Cardiac muscle cell (in vitro differentiated cells and primary cell): ENCODE measurements at regions not wholly inside any gene's neighbourhood (a gene's known extent, or its start where the extent isn't known, plus 50 kb on each side); places are given as distances from the start of the nearest gene placed in this dataset.

ENCODE experiments used
- DNase-seq, 2 donors: peaks; one replicate each; pipeline versions ENCODE4 v3.0.0 to v3.0.0-alpha.2; 2010 to 2017; ENCODE audit warnings: low read depth in 1 of 2, low spot score in 1 of 2
- H3K27ac ChIP-seq: fragments of 200-600 bp; sonication (generic); 2 replicates; pipeline ENCODE4 v1.5.1; 2016
- H3K27me3 ChIP-seq: fragments of 200-600 bp; sonication (generic); 2 replicates; pipeline ENCODE4 v1.6.0; 2016; ENCODE audit warnings: control low read depth
- H3K36me3 ChIP-seq: fragments of 200-600 bp; sonication (generic); 2 replicates; pipeline ENCODE4 v1.5.1; 2016; ENCODE audit warnings: control low read depth
- H3K4me1 ChIP-seq: fragments of 200-600 bp; sonication (generic); 2 replicates; pipeline ENCODE4 v1.8.1; 2017; ENCODE audit warnings: low read depth, mild to moderate bottlenecking, mixed run types
- H3K4me3 ChIP-seq: fragments of 200-600 bp; sonication (generic); 2 replicates; pipeline ENCODE4 v1.5.1; 2016; ENCODE audit warnings: mild to moderate bottlenecking
- H3K9me3 ChIP-seq: fragments of 200-600 bp; sonication (generic); 2 replicates; pipeline ENCODE4 v1.5.1; 2017; ENCODE audit warnings: low read depth, mild to moderate bottlenecking, control low read depth
- CTCF ChIP-seq: IDR thresholded peaks from 2 replicates; pipeline ENCODE4 v1.5.1; 2012; ENCODE audit warnings: low read depth, mild to moderate bottlenecking, low read length

GRCh38 chr1:96157101-96157500, 564.5 kb upstream of the PTBP2 start:
- Histone ChIP-seq H3K27me3 (no peaks in the 10 kb centered on the region), H3K9me3 (no peaks in the 10 kb centered on the region), H3K36me3 (no peaks in the 10 kb centered on the region), H3K4me1 (no peaks in the 10 kb centered on the region), H3K4me3 (no peak overlapping the region), H3K27ac (no peak overlapping the region)
- no peak for DNase-seq
- no peak for TF ChIP-seq CTCF

GRCh38 chr1:96159379-96159778, 562.2 kb upstream of the PTBP2 start:
- Histone ChIP-seq H3K36me3 (no peaks in the 10 kb centered on the region), H3K27me3 (no peaks in the 10 kb centered on the region), H3K9me3 (no peaks in the 10 kb centered on the region), H3K27ac (no peak overlapping the region), H3K4me3 (no peak overlapping the region), H3K4me1 (no peaks in the 10 kb centered on the region)
- DNase-seq: no peak
- no peak for TF ChIP-seq CTCF

- no peaks in the 10 kb centered on the region for H3K36me3 ChIP-seq
- no peak for TF ChIP-seq CTCF
- DNase-seq: no peak
These were observed 557.5 kb upstream of the PTBP2 start for GRCh38 chr1:96164053-96164452.

GRCh38 chr1:96178053-96178452, 543.5 kb upstream of the PTBP2 start:
- no peak for TF ChIP-seq CTCF
- H3K9me3 ChIP-seq: no peaks in the 10 kb centered on the region
- no peak overlapping the region for H3K4me3 ChIP-seq
- DNase-seq: no peak
- no peak overlapping the region for H3K27ac ChIP-seq
- H3K4me1 ChIP-seq: no peaks in the 10 kb centered on the region
- H3K36me3 ChIP-seq: no peaks in the 10 kb centered on the region
- no peaks in the 10 kb centered on the region for H3K27me3 ChIP-seq

More at GRCh38 chr1:96164053-96164452, 557.5 kb upstream of the PTBP2 start:
- Histone ChIP-seq H3K27me3 (no peaks in the 10 kb centered on the region), H3K9me3 (no peaks in the 10 kb centered on the region), H3K4me3 (no peak overlapping the region), H3K27ac (no peak overlapping the region), H3K4me1 (no peaks in the 10 kb centered on the region)

GRCh38 chr1:96183485-96183884, 538.1 kb upstream of the PTBP2 start:
- DNase-seq: no peak
- H3K36me3 ChIP-seq: no peaks in the 10 kb centered on the region
- no peaks in the 10 kb centered on the region for H3K4me1 ChIP-seq
- H3K27ac ChIP-seq: no peak overlapping the region
- H3K27me3 ChIP-seq: no peaks in the 10 kb centered on the region
- H3K4me3 ChIP-seq: no peak overlapping the region
- no peaks in the 10 kb centered on the region for H3K9me3 ChIP-seq
- no peak for TF ChIP-seq CTCF

- DNase-seq: no peak
- no peak overlapping the region for H3K27ac ChIP-seq
- H3K36me3 ChIP-seq: no peaks in the 10 kb centered on the region
- no peaks in the 10 kb centered on the region for H3K27me3 ChIP-seq
- no peaks in the 10 kb centered on the region for H3K4me1 ChIP-seq
- H3K9me3 ChIP-seq: no peaks in the 10 kb centered on the region
- no peak for TF ChIP-seq CTCF
- H3K4me3 ChIP-seq: no peak overlapping the region
These were observed 537.7 kb upstream of the PTBP2 start for GRCh38 chr1:96183928-96184327.
